Neural progenitor cell (in vitro differentiated cells): ENCODE measurements at regions not wholly inside any gene's neighbourhood (a gene's known extent, or its start where the extent isn't known, plus 50 kb on each side); places are given as distances from the start of the nearest gene placed in this dataset.
"Not testable (repeated sequence)": the region's sequence is repeated elsewhere in the genome, so short reads cannot be mapped to it uniquely, and the experiment has no call there.

Experiments
- CTCF ChIP-seq: fragments of 200-600 bp; sonication (generic); IDR thresholded peaks from 2 replicates; pipeline ENCODE4 v1.5.1; 2017; ENCODE audit warnings: antibody characterized with exemption, mild to moderate bottlenecking
- EZH2 ChIP-seq: fragments of 200-600 bp; sonication (generic); IDR thresholded peaks from 2 replicates; pipeline ENCODE4 v1.6.1; 2017; ENCODE audit warnings: antibody characterized with exemption, mild to moderate bottlenecking, moderate library complexity

- not testable (repeated sequence) for TF ChIP-seq CTCF, EZH2
These were observed 76.9 kb downstream of the PTTG1 start for GRCh38 chr5:160498441-160499043.
